Hepatocyte (in vitro differentiated cells): ENCODE measurements at regions not wholly inside any gene's neighbourhood (a gene's known extent, or its start where the extent isn't known, plus 50 kb on each side); places are given as distances from the start of the nearest gene placed in this dataset.

ENCODE experiments used
- CTCF ChIP-seq: fragments of 200-600 bp; sonication (generic); IDR thresholded peaks from 2 replicates; pipeline ENCODE4 v1.5.1; 2016; ENCODE audit warnings: antibody characterized with exemption, mild to moderate bottlenecking; ENCODE audit not compliant: poor library complexity
- EZH2 ChIP-seq: fragments of 200-600 bp; sonication (generic); IDR thresholded peaks from 2 replicates; pipeline ENCODE4 v1.6.1; 2016; ENCODE audit warnings: antibody characterized with exemption, mild to moderate bottlenecking, borderline replicate concordance
- EZH2phosphoT487 ChIP-seq: fragments of 200-600 bp; sonication (generic); IDR thresholded peaks from one replicate; pipeline ENCODE4 v1.6.1; 2018; ENCODE audit warnings: antibody characterized with exemption, mild to moderate bottlenecking, low read depth, moderate library complexity; ENCODE audit not compliant: unreplicated experiment, severe bottlenecking

GRCh38 chrX:5402461-5402860 lies 826.2 kb downstream of the NLGN4X start:
- TF ChIP-seq CTCF (no peak), EZH2 (no peak), EZH2phosphoT487 (no peak)
